ENCODE measurements at regions not wholly inside any gene's neighbourhood (a gene's known extent, or its start where the extent isn't known, plus 50 kb on each side); places are given as distances from the start of the nearest gene placed in this dataset.
A peak's percentile ranks its signal among the peaks of the same experiment; 100 is the strongest.

DNA sequence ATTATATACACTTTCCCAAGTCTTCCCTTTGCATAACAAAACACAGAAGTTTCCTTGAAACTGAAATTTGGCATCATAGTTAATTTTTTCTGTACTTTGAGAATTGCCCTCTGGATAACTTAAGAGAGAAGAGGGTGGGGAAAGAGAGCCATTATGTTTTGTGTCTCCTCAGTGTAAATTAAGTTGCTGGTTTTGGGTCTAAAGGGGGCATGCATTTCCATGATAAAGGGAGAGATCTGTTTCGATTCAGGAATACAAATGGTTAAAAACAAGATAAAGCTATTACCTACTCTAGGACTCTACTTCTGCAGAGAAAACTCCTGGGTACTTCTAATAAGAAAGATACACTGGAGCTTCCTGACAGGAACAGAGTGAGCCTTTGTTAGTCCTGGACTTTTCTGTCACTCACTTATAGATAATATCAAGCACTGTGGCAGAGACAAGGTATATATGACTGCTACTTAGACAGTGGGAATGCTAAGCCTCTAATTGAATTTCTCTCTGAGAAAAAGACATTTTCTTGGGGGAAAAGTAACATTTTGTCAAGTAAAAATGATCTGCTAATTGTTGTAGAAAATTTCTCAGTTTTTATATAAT lies 142.8 kb upstream of the PCDH9 start:
- DNase-seq (ENCODE audit: low spot score), result no peak
- Mint-ChIP-seq H3K4me1 (ENCODE audit: low read depth) (peaks cover 41% of the 10 kb centered on the region), H3K27ac (ENCODE audit: unreplicated experiment) (no peak overlapping the region), H3K27me3 (ENCODE audit: low read depth) (no peaks in the 10 kb centered on the region), H3K36me3 (ENCODE audit: low read depth) (no peaks in the 10 kb centered on the region), H3K9me3 (ENCODE audit: low read depth) (peaks cover 2% of the 10 kb centered on the region), H3K4me3 (ENCODE audit: unreplicated experiment) (no peak overlapping the region)
- TF ChIP-seq, protein P1, sequence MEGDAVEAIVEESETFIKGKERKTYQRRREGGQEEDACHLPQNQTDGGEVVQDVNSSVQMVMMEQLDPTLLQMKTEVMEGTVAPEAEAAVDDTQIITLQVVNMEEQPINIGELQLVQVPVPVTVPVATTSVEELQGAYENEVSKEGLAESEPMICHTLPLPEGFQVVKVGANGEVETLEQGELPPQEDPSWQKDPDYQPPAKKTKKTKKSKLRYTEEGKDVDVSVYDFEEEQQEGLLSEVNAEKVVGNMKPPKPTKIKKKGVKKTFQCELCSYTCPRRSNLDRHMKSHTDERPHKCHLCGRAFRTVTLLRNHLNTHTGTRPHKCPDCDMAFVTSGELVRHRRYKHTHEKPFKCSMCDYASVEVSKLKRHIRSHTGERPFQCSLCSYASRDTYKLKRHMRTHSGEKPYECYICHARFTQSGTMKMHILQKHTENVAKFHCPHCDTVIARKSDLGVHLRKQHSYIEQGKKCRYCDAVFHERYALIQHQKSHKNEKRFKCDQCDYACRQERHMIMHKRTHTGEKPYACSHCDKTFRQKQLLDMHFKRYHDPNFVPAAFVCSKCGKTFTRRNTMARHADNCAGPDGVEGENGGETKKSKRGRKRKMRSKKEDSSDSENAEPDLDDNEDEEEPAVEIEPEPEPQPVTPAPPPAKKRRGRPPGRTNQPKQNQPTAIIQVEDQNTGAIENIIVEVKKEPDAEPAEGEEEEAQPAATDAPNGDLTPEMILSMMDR (IDR thresholded peaks at IDR 0.05), result no peak

DNA sequence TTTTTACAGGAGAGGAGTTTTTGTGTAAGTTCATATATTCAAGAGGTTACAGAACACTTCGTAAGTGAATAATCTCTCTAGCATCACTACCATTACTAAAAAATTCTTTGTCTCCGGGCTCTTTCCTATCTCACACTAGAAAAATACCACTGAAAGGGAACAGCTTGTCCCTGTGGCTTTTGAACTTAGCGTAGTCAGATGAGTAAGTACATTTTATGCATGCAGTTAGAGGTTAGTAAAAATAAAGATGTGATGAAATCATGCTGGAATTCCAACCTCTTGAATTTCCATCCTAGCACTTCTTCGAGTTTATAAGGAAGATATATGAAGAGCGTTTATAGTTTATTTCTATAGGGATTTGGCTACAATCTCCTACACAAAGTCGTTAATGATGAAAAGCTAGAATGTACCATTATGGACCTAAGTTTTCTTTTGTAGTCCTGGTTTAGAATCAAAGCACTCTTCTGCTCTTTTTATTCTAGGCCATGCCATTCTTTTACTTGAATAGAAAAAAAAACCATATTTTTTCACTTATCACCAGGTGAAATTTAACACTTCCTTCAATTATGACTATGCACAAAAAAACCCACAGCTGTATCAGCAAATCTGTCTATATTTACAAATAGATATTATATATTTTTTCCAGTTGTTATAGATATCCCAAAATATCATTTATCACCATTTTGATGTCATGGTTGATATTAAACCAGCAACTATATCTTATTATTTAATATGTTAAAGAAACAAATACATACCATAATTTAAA lies 139.9 kb upstream of the PCDH9 start:
- Mint-ChIP-seq H3K4me1 (ENCODE audit: low read depth) (peaks cover 41% of the 10 kb centered on the region), H3K4me3 (ENCODE audit: unreplicated experiment) (peak overlapping the region; percentile 5), H3K36me3 (ENCODE audit: low read depth) (no peaks in the 10 kb centered on the region), H3K9me3 (ENCODE audit: low read depth) (peaks cover 4% of the 10 kb centered on the region), H3K27ac (ENCODE audit: unreplicated experiment) (peak overlapping the region; percentile 90), H3K27me3 (ENCODE audit: low read depth) (no peaks in the 10 kb centered on the region)
- DNase-seq (ENCODE audit: low spot score), result no peak
- TF ChIP-seq, protein P1 (IDR thresholded peaks at IDR 0.05), result no peak

- Mint-ChIP-seq H3K4me1 (ENCODE audit: low read depth) (peaks cover 29% of the 10 kb centered on the region), H3K9me3 (ENCODE audit: low read depth) (peaks cover 4% of the 10 kb centered on the region), H3K27ac (ENCODE audit: unreplicated experiment) (no peak overlapping the region), H3K4me3 (ENCODE audit: unreplicated experiment) (no peak overlapping the region), H3K27me3 (ENCODE audit: low read depth) (no peaks in the 10 kb centered on the region), H3K36me3 (ENCODE audit: low read depth) (no peaks in the 10 kb centered on the region)
- TF ChIP-seq, protein P1 (IDR thresholded peaks at IDR 0.05), result no peak
- no peak for DNase-seq (ENCODE audit: low spot score)
These were observed 137.3 kb upstream of the PCDH9 start for GRCh38 chr13:67367399-67367798.

GRCh38 chr13:67366533-67366932 lies 136.4 kb upstream of the PCDH9 start:
- no peak overlapping the region for H3K27ac Mint-ChIP-seq (ENCODE audit: unreplicated experiment)
- H3K9me3 Mint-ChIP-seq (ENCODE audit: low read depth), result peaks cover 4% of the 10 kb centered on the region
- H3K27me3 Mint-ChIP-seq (ENCODE audit: low read depth), result no peaks in the 10 kb centered on the region
- H3K4me1 Mint-ChIP-seq (ENCODE audit: low read depth), result peaks cover 22% of the 10 kb centered on the region
- H3K36me3 Mint-ChIP-seq (ENCODE audit: low read depth), result no peaks in the 10 kb centered on the region
- TF ChIP-seq, protein P1 (IDR thresholded peaks at IDR 0.05), result peak; percentile 69
- no peak for DNase-seq (ENCODE audit: low spot score)
- no peak overlapping the region for H3K4me3 Mint-ChIP-seq (ENCODE audit: unreplicated experiment)

GRCh38 chr13:67355812-67356476 lies 125.8 kb upstream of the PCDH9 start:
- Mint-ChIP-seq H3K27me3 (ENCODE audit: low read depth) (no peaks in the 10 kb centered on the region), H3K36me3 (ENCODE audit: low read depth) (no peaks in the 10 kb centered on the region), H3K4me3 (ENCODE audit: unreplicated experiment) (no peak overlapping the region), H3K4me1 (ENCODE audit: low read depth) (peaks cover 13% of the 10 kb centered on the region), H3K9me3 (ENCODE audit: low read depth) (peaks cover under 1% of the 10 kb centered on the region), H3K27ac (ENCODE audit: unreplicated experiment) (no peak overlapping the region)
- DNase-seq (ENCODE audit: low spot score), result no peak
- TF ChIP-seq, protein P1 (IDR thresholded peaks at IDR 0.05), result no peak
